CMK (cell line): ENCODE measurements at regions not wholly inside any gene's neighbourhood (a gene's known extent, or its start where the extent isn't known, plus 50 kb on each side); places are given as distances from the start of the nearest gene placed in this dataset.
A peak's percentile ranks its signal among the peaks of the same experiment; 100 is the strongest.

Experiments used
- DNase-seq: peaks from one replicate; pipeline ENCODE4 v3.0.0-alpha.2; 2010; ENCODE audit warnings: low read depth

- no peak for DNase-seq
Observed at GRCh38 chr13:99663185-99663825, 162.0 kb downstream of the TM9SF2 start.

DNA sequence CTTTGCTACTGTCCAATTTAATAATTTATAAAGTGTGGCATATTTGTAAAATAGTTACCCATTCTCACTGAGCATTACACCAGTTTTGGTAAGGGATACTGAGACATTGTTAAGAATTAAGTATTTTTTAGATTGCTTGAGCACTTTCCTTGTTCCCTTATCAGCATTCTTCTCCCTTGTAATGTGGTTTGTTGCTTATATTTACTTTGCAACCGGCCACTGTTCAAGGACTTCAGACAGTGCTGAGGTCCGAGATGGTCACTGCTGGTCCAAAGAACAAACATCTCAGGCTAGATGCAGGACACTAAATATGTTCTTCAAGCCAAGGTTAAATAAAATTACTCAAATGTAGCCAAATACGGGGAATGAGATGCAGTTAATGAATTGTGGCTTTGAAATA is 161.4 kb downstream of the TM9SF2 start:
- no peak for DNase-seq

DNA sequence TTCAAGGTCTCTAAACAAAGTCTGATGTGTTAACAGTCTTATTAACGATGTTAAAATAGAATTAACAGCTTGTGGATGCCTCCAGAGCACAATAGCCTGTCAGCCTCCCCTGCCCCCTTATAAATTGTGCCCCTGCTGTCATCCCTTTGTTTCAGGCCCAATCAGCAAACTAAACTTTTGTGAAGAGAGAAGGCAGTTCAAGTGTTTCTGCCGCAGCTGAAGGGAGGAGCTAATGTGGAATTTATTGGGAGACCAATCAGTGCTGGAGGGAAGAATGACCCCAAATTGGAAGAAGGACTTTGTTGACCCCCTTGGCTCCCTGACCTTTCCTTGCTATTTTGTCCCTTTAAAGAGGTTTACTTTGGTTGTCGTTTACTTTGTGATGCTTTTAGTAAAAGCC is 160.5 kb downstream of the TM9SF2 start:
- DNase-seq, result no peak

DNA sequence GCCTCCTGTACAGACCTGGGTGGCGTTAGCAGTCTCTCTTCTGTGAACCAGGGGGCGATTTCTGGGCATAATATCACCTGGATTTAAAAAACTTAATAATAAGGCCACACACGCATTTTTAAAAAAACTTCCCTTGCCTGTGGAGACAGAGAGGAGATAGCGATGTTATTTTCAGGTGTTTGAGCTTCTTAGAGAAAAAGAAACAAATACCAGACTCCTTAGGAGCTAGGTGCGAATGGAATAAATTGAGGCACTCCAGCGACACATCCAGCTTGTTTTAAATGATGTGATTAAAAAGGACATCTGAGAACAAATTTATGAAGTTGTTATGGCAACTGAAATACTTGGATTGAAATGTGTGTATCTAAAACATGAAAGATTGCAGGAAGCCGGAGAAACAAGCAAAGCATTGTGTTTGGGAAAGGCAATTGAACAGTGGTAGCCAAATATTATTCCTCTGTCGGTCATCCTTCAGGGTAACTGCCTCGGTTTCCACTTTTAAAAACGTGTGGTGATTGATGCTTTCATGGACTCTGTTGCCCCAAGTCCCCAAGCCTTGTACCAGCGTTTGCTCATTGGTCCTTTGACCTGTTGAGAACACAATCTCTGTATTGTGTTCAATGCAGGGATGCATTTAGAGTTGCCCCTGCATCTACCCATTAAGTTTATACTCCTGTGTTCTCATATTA is 158.7 kb downstream of the TM9SF2 start:
- no peak for DNase-seq

DNA sequence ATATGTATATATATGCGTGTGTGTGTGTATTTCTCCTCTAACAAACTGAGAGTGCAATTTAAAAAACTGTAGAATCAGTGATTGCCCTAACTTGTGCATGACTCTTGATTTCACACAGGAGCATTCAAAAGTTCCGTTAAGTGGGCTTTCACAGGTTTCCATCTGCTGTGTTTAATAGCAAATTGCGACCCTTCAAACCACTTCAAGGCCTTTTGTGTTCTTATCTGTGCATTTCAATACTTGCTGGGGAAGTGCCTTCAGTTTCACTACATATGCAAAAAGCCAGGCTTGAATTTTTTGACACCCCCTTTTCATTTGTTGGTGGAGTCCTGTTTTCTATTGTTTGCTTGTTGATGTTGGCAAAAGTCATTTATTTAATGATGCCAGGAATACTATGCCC is 158.0 kb downstream of the TM9SF2 start:
- DNase-seq, result no peak

DNA sequence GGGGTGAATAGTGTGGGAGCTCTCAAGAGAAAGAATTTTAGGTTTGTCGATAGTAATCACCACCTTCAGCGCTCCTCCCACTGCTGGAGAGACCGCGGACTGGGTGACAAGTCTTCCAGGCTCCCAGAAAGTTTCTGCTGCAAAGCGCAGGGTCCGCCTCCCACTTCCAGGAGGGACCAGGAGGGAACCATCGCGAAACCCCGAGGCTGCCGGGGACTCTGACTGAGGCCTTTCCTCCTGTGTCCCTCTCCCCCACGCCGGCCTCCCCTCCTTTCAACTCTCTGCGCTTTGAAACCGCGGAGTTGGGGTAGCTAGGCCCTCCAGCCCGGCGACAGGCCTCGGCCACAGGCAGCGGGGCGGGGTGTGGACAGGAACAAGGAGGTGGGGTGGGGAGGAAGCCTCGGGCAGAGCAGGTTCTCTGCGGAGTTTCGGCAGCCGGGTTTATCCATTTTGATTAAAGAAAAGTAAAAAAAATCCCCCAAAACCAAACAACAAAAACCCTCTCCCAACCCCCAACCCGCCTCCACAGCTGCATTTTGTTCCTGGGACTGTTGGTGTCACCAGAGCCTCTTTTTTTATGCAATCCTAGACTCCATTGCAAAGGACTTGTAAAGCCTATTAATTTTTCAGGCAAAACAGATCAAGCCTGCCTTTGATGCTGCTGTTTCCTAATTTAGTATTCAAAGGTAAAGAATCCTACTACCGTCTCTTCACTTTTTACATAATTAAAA is 157.2 kb downstream of the TM9SF2 start:
- peak; percentile 17 for DNase-seq

GRCh38 chr13:99657848-99658260 is 156.6 kb downstream of the TM9SF2 start:
- DNase-seq, result no peak

DNA sequence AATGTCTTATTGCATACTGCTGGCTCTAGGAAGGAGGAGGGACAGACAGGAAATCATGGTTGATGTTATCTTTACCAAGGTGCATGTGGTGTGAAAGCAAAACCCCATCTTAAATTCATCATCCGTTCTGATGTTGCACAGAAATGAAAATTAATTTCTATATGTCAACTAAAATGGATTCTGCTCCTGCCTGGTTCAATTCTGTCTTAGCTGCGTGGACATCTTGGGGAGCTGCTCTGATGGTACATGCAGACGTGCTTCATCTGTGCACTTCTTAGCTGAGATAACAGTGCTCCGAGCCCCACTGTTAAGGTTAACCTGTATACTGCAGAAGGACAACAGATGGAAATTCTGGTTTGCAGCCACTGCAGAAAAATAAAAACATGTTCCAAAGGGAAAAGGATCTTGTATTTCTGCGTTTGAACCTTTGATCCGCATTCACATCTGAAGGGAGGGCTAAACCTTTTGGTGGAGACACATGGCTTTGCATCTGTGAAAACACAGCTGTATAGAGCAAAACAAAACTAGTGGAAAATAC is 155.6 kb downstream of the TM9SF2 start:
- DNase-seq, result no peak

DNA sequence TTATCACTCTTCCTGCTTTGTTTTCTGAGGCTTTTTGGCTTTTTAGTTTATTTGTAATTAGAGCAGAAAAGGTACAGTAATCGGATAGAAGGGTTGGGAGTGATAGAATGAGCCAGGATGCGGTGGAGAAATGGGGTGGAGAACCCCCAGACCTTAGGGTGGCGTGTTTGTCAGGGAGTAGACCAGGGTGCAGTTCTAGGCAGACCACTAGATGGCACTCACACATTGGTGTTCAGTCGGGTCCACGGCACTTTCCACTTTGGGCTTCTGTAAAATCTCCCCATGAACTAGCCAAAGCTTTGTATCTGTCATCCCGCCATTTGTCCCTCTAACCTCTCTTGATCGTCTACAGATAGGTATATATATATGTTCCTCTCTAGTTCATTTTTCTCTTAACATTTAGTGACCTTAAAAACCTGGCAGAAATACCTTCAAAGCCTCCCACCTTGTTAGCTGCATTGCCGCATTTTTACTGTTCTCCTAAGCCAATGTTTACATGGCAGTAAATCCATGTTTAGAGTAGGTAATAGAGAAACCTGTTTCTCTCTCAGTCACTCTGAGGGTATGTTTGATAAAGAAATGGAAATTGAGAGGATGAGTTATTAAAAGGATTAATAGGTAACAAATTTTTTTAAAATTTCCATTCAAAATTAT is 154.9 kb downstream of the TM9SF2 start:
- peak; percentile 76 for DNase-seq

GRCh38 chr13:99655351-99656091 is 154.2 kb downstream of the TM9SF2 start:
- no peak for DNase-seq

DNA sequence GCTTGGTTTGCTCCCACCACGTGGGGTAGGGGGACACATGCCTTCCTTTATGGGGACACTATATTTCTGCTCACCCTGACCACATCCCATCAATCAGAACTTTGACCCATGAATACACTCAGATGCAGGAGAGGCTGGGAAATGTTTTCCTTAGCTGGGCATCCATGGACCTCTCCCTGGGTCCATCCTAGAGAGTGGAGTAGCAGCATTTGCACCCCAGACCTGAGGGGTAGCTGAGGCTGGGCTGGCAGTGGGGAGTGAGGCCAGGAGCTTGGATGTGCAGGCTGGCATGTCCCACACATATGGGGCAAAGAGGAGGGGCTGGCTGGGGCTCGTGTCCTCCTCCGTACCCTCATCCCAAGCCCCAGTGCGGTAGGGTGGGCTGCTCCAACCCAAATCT is 152.8 kb downstream of the TM9SF2 start:
- no peak for DNase-seq

DNA sequence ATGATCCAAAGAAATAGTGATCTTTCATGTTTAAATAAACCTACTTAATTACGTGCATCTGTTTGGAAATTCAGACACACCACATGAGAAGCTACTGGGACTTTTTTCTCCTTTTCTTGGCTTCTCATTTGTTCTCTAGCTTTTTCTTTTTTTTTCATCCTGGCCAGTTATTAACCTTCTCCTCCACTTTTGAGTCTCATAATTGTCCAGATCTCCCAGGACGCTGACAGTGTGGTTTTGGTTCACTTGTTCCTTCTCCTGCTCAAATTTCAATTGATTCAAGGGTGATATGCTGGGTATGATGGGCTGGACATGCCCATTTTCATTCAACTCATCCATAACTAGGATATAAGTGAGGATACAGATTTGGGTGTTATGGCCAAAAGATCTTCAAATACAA is 152.3 kb downstream of the TM9SF2 start:
- no peak for DNase-seq

- no peak for DNase-seq
Observed at GRCh38 chr13:99652901-99653300, 151.6 kb downstream of the TM9SF2 start.

GRCh38 chr13:99652141-99652540 is 150.9 kb downstream of the TM9SF2 start:
- DNase-seq, result no peak

GRCh38 chr13:99651016-99651415 is 149.7 kb downstream of the TM9SF2 start:
- no peak for DNase-seq

- no peak for DNase-seq
Observed at GRCh38 chr13:99650410-99650809, 149.1 kb downstream of the TM9SF2 start.

DNA sequence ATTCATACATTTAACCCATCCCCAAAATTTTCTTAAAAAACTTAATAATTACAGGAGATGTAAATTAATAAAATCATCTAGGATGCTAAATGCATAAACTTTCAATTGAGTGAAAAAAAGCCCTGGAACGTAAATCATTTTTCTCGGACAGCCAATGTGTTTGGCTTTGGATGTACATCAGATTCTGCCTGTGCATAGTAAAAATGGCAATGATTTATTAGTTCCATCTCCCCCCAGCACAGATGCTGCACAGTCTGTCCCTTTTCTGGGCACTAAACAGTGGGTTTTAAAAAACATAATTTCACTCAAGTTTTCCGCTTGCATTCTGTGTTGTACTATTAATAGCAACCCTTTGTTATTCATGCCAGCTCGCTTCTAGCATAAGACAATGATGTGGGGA is 147.7 kb downstream of the TM9SF2 start:
- DNase-seq, result no peak

DNA sequence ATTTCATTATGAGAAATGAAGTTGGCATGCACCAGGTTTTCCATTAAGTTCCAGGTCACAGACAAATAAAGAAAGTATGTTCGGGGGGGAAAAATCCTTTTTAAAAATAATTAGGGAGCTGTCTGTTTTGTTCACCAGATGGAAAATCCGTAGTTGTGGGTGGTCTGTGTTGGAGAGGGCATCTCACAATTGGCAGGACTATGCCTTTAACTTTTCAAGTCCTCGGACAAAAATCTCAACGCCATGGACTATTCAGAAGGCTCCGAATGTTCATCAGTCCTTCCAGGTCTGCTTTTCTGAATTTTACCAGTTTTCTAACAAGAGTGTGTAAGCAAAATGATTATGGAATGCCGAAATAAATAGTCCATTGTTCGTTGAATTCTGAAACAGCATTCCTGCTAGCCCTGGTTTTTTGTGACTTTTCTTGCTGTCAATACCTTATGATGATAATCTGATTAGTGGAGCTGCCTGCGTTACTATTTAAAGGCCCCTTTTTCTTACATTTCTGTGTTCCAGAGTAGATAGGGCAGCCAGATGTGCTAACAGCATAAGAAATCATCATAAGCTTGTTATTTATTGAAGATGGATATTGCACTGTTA is 146.9 kb downstream of the TM9SF2 start:
- no peak for DNase-seq

DNA sequence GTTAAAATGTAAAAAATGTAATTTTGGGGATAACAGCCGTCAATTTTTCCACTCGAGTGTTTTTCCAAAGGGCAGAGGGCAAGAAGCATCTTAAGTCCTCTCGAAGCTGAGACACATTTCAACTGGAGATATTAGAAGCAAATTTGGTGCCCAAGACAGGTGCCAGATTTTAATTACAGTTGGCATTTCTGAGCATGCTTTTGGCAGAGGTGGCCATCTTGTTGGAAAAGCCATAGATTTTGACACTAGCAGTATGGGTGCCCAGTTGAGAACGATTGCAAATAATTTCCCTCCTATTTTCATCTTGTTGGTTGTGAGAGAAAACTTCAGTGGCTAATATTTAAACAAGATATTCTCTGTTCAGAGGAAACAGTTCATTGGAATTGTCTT is 146.3 kb downstream of the TM9SF2 start:
- DNase-seq, result no peak

DNA sequence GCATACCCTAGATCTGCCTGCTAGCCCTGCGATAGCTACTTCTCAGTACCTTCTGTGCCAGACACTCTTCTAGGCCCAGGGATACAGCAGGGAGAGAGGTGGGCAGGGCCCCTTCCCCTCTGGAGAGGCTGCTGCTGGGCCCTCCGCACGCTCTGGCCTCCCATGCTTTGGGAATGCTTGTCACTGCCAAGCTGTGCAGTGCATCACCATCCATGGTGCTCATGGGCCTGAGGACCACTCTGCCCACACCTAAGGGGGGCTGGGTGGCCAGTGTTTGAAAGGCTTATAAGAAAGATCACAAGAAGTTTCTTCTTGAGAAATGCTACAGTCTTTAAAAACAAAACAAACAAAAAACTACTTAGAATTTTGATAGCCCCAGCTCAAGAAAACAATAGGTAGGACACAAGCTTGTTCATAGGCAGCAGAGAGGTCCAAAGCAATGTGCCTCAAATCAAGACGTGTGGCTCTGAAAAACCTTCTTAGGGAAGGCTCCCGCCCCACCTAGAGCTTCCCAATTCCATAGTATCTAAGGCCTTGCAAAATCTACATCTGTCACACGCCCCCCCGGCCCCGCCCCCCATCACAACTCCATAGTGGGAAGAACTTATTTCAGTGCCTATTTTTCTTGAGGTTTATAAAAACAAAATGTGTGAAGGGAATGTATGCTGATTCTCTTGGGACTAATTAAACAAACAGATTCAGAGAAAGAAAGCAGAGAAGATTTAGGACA is 145.8 kb downstream of the TM9SF2 start:
- DNase-seq, result no peak

GRCh38 chr13:99642841-99643240 is 141.6 kb downstream of the TM9SF2 start:
- DNase-seq, result no peak
